ENCODE measurements at regions not wholly inside any gene's neighbourhood (a gene's known extent, or its start where the extent isn't known, plus 50 kb on each side); places are given as distances from the start of the nearest gene placed in this dataset.

DNA sequence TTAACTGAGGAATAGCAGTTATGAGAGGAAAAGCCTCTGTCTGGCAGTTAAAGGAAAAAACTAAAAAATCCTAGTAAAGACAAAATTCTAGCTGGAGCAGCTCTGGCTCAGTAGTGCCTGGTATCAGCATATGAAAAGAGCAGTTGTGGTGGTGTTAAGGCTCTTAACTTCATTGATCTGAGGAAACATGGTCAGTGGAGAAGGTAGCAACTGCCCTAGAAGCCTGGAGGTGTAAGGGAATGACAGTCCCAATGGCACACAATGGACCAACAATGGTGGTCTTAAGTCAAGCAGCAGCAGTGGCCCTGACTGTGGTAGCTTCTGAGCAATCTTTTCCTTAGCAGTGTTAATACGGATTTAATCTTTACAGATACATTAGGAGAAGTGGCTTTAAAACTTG, 189.6 kb upstream of the POF1B start:
- Mint-ChIP-seq H3K27ac (no peak overlapping the region), H3K9me3 (peaks cover 29% of the 10 kb centered on the region), H3K4me1 (peaks cover 1% of the 10 kb centered on the region), H3K4me3 (no peak overlapping the region), H3K36me3 (ENCODE audit: low read depth) (no peaks in the 10 kb centered on the region), H3K27me3 (ENCODE audit: insufficient read depth) (no peaks in the 10 kb centered on the region)
- no peak for DNase-seq
- Histone ChIP-seq H3K9me3 (ENCODE audit: control insufficient read depth, low read length) (no peaks in the 10 kb centered on the region), H3K9ac (ENCODE audit: extremely low read depth, low read length, poor library complexity, severe bottlenecking) (no peak overlapping the region), H3K27me3 (ENCODE audit: control insufficient read depth, insufficient read depth, low read length, poor library complexity, severe bottlenecking) (no peaks in the 10 kb centered on the region), H3K27ac (ENCODE audit: low read depth, low read length) (peak overlapping the region; percentile 86), H3K4me3 (ENCODE audit: low read length) (no peak overlapping the region), H3K4me1 (ENCODE audit: control insufficient read depth, insufficient read depth, low read length) (no peaks in the 10 kb centered on the region), H3K36me3 (ENCODE audit: control insufficient read depth, insufficient read depth, low read length) (no peaks in the 10 kb centered on the region)
- no peak for TF ChIP-seq CTCF (conservative IDR thresholded peaks at IDR 0.05)
- 60% methylated on average over 1 of the region's 1 CpG; no CpG with 5 or more reads in 1 of the 2 experiments for WGBS, 2 experiments (ENCODE audit: insufficient coverage in 1 of 2, insufficient read length in 1 of 2)

DNA sequence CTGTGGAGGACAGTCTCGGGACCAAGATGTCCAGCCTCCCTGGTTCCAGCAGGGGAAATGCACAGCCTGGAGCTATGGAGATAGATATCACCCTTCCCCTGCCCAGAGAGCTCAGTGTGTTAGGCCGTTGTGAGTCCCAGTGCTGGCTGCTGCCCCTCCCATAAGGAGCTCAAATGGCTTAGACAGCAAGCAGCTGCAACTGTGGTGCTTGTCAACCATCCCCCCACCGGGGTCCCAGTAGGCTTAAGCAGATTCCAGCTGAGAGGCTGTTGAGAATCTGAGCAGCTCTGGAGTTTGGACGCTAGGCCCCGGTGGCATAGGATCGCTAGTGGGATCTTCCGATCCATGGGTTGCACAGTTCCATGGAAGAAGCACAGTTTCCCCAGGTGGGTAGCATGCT, 181.8 kb upstream of the POF1B start:
- WGBS, 2 experiments (ENCODE audit: insufficient coverage in 1 of 2, insufficient read length in 1 of 2), result 79% methylated on average over 7 of the region's 7 CpGs; no CpG with 5 or more reads in 1 of the 2 experiments
- TF ChIP-seq CTCF (conservative IDR thresholded peaks at IDR 0.05), result no peak
- Histone ChIP-seq H3K4me3 (ENCODE audit: low read length) (no peak overlapping the region), H3K9ac (ENCODE audit: extremely low read depth, low read length, poor library complexity, severe bottlenecking) (no peak overlapping the region), H3K9me3 (ENCODE audit: control insufficient read depth, low read length) (no peaks in the 10 kb centered on the region), H3K27ac (ENCODE audit: low read depth, low read length) (no peak overlapping the region), H3K36me3 (ENCODE audit: control insufficient read depth, insufficient read depth, low read length) (no peaks in the 10 kb centered on the region), H3K27me3 (ENCODE audit: control insufficient read depth, insufficient read depth, low read length, poor library complexity, severe bottlenecking) (no peaks in the 10 kb centered on the region), H3K4me1 (ENCODE audit: control insufficient read depth, insufficient read depth, low read length) (no peaks in the 10 kb centered on the region)
- H3K9me3 Mint-ChIP-seq, result peaks cover 15% of the 10 kb centered on the region
- H3K27ac Mint-ChIP-seq, result no peak overlapping the region
- H3K36me3 Mint-ChIP-seq (ENCODE audit: low read depth), result no peaks in the 10 kb centered on the region
- no peaks in the 10 kb centered on the region for H3K27me3 Mint-ChIP-seq (ENCODE audit: insufficient read depth)
- H3K4me3 Mint-ChIP-seq, result no peak overlapping the region
- peak; percentile 42 for DNase-seq
- H3K4me1 Mint-ChIP-seq, result peaks cover 1% of the 10 kb centered on the region

DNA sequence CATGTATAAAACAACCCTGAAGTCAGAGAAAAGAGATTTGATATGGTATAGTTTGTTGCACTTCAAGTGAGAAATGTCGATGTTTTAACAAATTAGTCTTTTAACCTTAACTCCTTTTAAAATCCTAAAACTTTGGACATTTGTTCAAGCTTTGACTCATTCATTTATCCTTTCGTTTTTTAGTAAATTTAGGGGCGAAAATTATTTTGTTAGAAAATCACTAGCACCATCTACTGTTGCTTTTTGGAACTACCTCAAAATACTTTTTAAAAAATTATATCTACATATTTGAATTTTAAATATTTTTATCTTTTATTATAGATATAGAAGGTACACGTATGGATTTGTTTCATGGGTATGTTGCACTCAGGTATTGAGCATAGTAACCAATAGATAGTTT, 165.1 kb upstream of the POF1B start:
- H3K9me3 ChIP-seq (ENCODE audit: control insufficient read depth, low read length), result no peaks in the 10 kb centered on the region
- TF ChIP-seq CTCF (conservative IDR thresholded peaks at IDR 0.05), result peak; percentile 78

More for the DNA sequence above, 165.1 kb upstream of the POF1B start:
- Histone ChIP-seq H3K4me1 (ENCODE audit: control insufficient read depth, insufficient read depth, low read length) (no peaks in the 10 kb centered on the region), H3K9ac (ENCODE audit: extremely low read depth, low read length, poor library complexity, severe bottlenecking) (no peak overlapping the region), H3K36me3 (ENCODE audit: control insufficient read depth, insufficient read depth, low read length) (no peaks in the 10 kb centered on the region), H3K27me3 (ENCODE audit: control insufficient read depth, insufficient read depth, low read length, poor library complexity, severe bottlenecking) (no peaks in the 10 kb centered on the region), H3K27ac (ENCODE audit: low read depth, low read length) (no peak overlapping the region), H3K4me3 (ENCODE audit: low read length) (no peak overlapping the region)
- WGBS, 2 experiments (ENCODE audit: insufficient coverage in 1 of 2, insufficient read length in 1 of 2), result no CpG with 5 or more reads among the region's 4 CpGs
- Mint-ChIP-seq H3K4me1 (no peaks in the 10 kb centered on the region), H3K27ac (no peak overlapping the region), H3K4me3 (no peak overlapping the region), H3K27me3 (ENCODE audit: insufficient read depth) (no peaks in the 10 kb centered on the region), H3K9me3 (peaks cover 15% of the 10 kb centered on the region), H3K36me3 (ENCODE audit: low read depth) (no peaks in the 10 kb centered on the region)
- DNase-seq, result no peak

Data from endodermal cell (in vitro differentiated cells).